Neural cell (in vitro differentiated cells): ENCODE measurements at regions not wholly inside any gene's neighbourhood (a gene's known extent, or its start where the extent isn't known, plus 50 kb on each side); places are given as distances from the start of the nearest gene placed in this dataset.

ENCODE experiments used
- H2AFZ ChIP-seq: fragments of 200-600, 300-800 bp; sonication (generic), shearing (Covaris generic); 2 replicates; pipeline ENCODE4 v1.6.0; 2014; ENCODE audit warnings: low read depth, mild to moderate bottlenecking, antibody characterized with exemption, low read length, moderate library complexity
- H3F3A ChIP-seq: fragments of 200-600 bp; shearing (Covaris generic); 2 replicates; pipeline ENCODE4 v1.6.1; 2016; ENCODE audit warnings: mild to moderate bottlenecking, moderate library complexity, mixed read lengths, antibody characterized with exemption, low read length; ENCODE audit not compliant: insufficient read depth, poor library complexity, severe bottlenecking
- H3K27ac ChIP-seq: fragments of 200-600, 300-800 bp; sonication (generic), shearing (Covaris generic); 2 replicates; pipeline ENCODE4 v1.5.1; 2014; ENCODE audit warnings: mild to moderate bottlenecking, low read length, moderate library complexity
- H3K27me3 ChIP-seq: fragments of 300-800, 200-600 bp; sonication (generic), shearing (Covaris generic); 2 replicates; pipeline ENCODE4 v1.6.0; 2014; ENCODE audit warnings: mild to moderate bottlenecking, low read depth, low read length, moderate library complexity; ENCODE audit not compliant: insufficient read depth
- H3K36me3 ChIP-seq: fragments of 300-800, 200-600 bp; sonication (generic), shearing (Covaris generic); 2 replicates; pipeline ENCODE4 v1.5.1; 2014; ENCODE audit warnings: mild to moderate bottlenecking, antibody characterized with exemption, low read length, moderate library complexity; ENCODE audit not compliant: insufficient read depth
- H3K4me2 ChIP-seq: fragments of 300-800, 200-600 bp; sonication (generic), shearing (Covaris generic); 2 replicates; pipeline ENCODE4 v1.6.0; 2014; ENCODE audit warnings: mild to moderate bottlenecking, low read length
- H3K4me3 ChIP-seq: fragments of 300-800, 200-600 bp; sonication (generic), shearing (Covaris generic); 2 replicates; pipeline ENCODE4 v1.5.1; 2014; ENCODE audit warnings: mild to moderate bottlenecking, low read length, moderate library complexity
- H3K79me2 ChIP-seq: fragments of 200-600 bp; shearing (Covaris generic); replicated peaks from 2 replicates; pipeline ENCODE4 v1.6.0; 2014; ENCODE audit warnings: mild to moderate bottlenecking, low read length, moderate library complexity; ENCODE audit not compliant: insufficient read depth
- H3K9ac ChIP-seq: fragments of 300-800, 200-600 bp; sonication (generic), shearing (Covaris generic); 2 replicates; pipeline ENCODE4 v1.6.1; 2016; ENCODE audit warnings: mild to moderate bottlenecking, low read length, mixed read lengths
- H3K9me2 ChIP-seq: fragments of 200-600 bp; shearing (Covaris generic); 2 replicates; pipeline ENCODE4 v1.6.1; 2016; ENCODE audit warnings: mild to moderate bottlenecking, low read length, mixed read lengths; ENCODE audit not compliant: insufficient read depth
- H3K9me3 ChIP-seq: fragments of 200-600, 300-800 bp; sonication (generic), shearing (Covaris generic); 2 replicates; pipeline ENCODE4 v1.6.1; 2016; ENCODE audit warnings: mild to moderate bottlenecking, mixed run types, low read length, moderate library complexity, mixed read lengths
- H4K20me1 ChIP-seq: fragments of 200-600 bp; shearing (Covaris generic); 2 replicates; pipeline ENCODE4 v1.6.1; 2016; ENCODE audit warnings: mild to moderate bottlenecking, mixed run types; ENCODE audit not compliant: insufficient read depth
- EP300 ChIP-seq: fragments of 450-650 bp; conservative IDR thresholded peaks from 2 replicates; pipeline ENCODE4 v1.6.1; 2014; ENCODE audit warnings: antibody characterized with exemption, mild to moderate bottlenecking, moderate library complexity; ENCODE audit not compliant: poor library complexity, severe bottlenecking
- EZH2 ChIP-seq: fragments of 200-600, 300-800 bp; shearing (Covaris generic), sonication (generic); IDR thresholded peaks from 2 replicates; pipeline ENCODE4 v1.6.1; 2014; ENCODE audit warnings: antibody characterized with exemption, low read length, borderline replicate concordance, mild to moderate bottlenecking; ENCODE audit not compliant: insufficient read depth, poor library complexity, severe bottlenecking
- MXI1 ChIP-seq: fragments of 450-650 bp; conservative IDR thresholded peaks from 2 replicates; pipeline ENCODE4 v1.6.1; 2014; ENCODE audit warnings: antibody characterized with exemption, mild to moderate bottlenecking; ENCODE audit not compliant: poor library complexity, severe bottlenecking
- POLR2AphosphoS5 ChIP-seq: IDR thresholded peaks from 2 replicates; pipeline ENCODE4 v1.6.1; 2012
- RAD21 ChIP-seq: fragments of 450-650 bp; conservative IDR thresholded peaks from 2 replicates; pipeline ENCODE4 v1.6.1; 2014; ENCODE audit warnings: antibody characterized with exemption, mild to moderate bottlenecking, moderate library complexity
- SMC3 ChIP-seq: fragments of 450-650 bp; conservative IDR thresholded peaks from 2 replicates; pipeline ENCODE4 v1.6.1; 2014; ENCODE audit warnings: antibody characterized with exemption, mild to moderate bottlenecking, moderate library complexity; ENCODE audit not compliant: poor library complexity
- TAF1 ChIP-seq: IDR thresholded peaks from 2 replicates; pipeline ENCODE4 v1.6.1; 2012; ENCODE audit warnings: low read depth
- TF ChIP-seq, protein P1 (sequence below): IDR thresholded peaks from 2 replicates; pipeline ENCODE4 v1.6.1; 2012; ENCODE audit warnings: borderline replicate concordance
- TF ChIP-seq, protein P2 (sequence below): fragments of 450-650 bp; IDR thresholded peaks from 2 replicates; pipeline ENCODE4 v1.5.1; 2014; ENCODE audit warnings: antibody characterized with exemption, mild to moderate bottlenecking, moderate library complexity; ENCODE audit not compliant: poor library complexity, severe bottlenecking

DNA sequence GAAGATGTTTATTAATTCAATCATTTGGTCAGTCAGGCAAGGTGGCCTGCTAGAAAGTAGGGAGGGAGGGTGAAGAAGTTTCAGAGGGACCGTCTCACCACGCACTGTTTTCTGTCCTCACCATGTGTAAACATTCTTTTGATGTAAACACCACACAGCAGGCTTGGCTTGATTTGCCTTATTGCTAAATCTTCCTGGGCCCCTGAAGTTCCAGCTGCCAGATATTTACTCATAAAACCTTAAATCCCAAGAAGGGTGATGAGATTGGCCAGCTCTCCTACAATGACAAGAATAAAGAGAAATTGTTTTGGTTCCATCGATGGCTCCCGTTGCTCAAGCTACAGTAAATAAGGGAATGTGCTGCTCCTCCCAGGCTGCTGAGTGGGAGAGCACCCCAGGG is 198.2 kb upstream of the TMTC4 start:
- no peaks in the 10 kb centered on the region for H3K79me2 ChIP-seq
- H3K4me3 ChIP-seq: no peak overlapping the region
- H2AFZ ChIP-seq: no peak overlapping the region
- H3K9me3 ChIP-seq: peaks cover 6% of the 10 kb centered on the region
- H3K4me2 ChIP-seq: no peak overlapping the region
- no peaks in the 10 kb centered on the region for H3K36me3 ChIP-seq
- H4K20me1 ChIP-seq: no peaks in the 10 kb centered on the region
- no peak overlapping the region for H3K27ac ChIP-seq
- no peak overlapping the region for H3K9ac ChIP-seq
- H3F3A ChIP-seq: no peaks in the 10 kb centered on the region
- no peaks in the 10 kb centered on the region for H3K9me2 ChIP-seq
- TF ChIP-seq, protein P1, sequence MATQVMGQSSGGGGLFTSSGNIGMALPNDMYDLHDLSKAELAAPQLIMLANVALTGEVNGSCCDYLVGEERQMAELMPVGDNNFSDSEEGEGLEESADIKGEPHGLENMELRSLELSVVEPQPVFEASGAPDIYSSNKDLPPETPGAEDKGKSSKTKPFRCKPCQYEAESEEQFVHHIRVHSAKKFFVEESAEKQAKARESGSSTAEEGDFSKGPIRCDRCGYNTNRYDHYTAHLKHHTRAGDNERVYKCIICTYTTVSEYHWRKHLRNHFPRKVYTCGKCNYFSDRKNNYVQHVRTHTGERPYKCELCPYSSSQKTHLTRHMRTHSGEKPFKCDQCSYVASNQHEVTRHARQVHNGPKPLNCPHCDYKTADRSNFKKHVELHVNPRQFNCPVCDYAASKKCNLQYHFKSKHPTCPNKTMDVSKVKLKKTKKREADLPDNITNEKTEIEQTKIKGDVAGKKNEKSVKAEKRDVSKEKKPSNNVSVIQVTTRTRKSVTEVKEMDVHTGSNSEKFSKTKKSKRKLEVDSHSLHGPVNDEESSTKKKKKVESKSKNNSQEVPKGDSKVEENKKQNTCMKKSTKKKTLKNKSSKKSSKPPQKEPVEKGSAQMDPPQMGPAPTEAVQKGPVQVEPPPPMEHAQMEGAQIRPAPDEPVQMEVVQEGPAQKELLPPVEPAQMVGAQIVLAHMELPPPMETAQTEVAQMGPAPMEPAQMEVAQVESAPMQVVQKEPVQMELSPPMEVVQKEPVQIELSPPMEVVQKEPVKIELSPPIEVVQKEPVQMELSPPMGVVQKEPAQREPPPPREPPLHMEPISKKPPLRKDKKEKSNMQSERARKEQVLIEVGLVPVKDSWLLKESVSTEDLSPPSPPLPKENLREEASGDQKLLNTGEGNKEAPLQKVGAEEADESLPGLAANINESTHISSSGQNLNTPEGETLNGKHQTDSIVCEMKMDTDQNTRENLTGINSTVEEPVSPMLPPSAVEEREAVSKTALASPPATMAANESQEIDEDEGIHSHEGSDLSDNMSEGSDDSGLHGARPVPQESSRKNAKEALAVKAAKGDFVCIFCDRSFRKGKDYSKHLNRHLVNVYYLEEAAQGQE: no peak
- no peak for TF ChIP-seq RAD21
- no peak for TF ChIP-seq SMC3
- TF ChIP-seq POLR2AphosphoS5: no peak
- no peak for TF ChIP-seq EP300
- TF ChIP-seq MXI1: no peak
- TF ChIP-seq TAF1: no peak
- TF ChIP-seq, protein P2, sequence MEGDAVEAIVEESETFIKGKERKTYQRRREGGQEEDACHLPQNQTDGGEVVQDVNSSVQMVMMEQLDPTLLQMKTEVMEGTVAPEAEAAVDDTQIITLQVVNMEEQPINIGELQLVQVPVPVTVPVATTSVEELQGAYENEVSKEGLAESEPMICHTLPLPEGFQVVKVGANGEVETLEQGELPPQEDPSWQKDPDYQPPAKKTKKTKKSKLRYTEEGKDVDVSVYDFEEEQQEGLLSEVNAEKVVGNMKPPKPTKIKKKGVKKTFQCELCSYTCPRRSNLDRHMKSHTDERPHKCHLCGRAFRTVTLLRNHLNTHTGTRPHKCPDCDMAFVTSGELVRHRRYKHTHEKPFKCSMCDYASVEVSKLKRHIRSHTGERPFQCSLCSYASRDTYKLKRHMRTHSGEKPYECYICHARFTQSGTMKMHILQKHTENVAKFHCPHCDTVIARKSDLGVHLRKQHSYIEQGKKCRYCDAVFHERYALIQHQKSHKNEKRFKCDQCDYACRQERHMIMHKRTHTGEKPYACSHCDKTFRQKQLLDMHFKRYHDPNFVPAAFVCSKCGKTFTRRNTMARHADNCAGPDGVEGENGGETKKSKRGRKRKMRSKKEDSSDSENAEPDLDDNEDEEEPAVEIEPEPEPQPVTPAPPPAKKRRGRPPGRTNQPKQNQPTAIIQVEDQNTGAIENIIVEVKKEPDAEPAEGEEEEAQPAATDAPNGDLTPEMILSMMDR: no peak
- TF ChIP-seq EZH2: no peak
- no peaks in the 10 kb centered on the region for H3K27me3 ChIP-seq

- Histone ChIP-seq H3K4me3 (no peak overlapping the region), H3K9me2 (no peaks in the 10 kb centered on the region), H3K27me3 (no peaks in the 10 kb centered on the region), H2AFZ (no peak overlapping the region), H3K9me3 (peaks cover under 1% of the 10 kb centered on the region), H3K27ac (no peak overlapping the region), H3K36me3 (no peaks in the 10 kb centered on the region), H3K9ac (no peak overlapping the region), H4K20me1 (no peaks in the 10 kb centered on the region), H3K79me2 (no peaks in the 10 kb centered on the region), H3F3A (no peaks in the 10 kb centered on the region), H3K4me2 (no peak overlapping the region)
- peak; percentile 65 for TF ChIP-seq POLR2AphosphoS5
- TF ChIP-seq SMC3: no peak
These were observed 196.3 kb upstream of the TMTC4 start for GRCh38 chr13:100870898-100871297.

DNA sequence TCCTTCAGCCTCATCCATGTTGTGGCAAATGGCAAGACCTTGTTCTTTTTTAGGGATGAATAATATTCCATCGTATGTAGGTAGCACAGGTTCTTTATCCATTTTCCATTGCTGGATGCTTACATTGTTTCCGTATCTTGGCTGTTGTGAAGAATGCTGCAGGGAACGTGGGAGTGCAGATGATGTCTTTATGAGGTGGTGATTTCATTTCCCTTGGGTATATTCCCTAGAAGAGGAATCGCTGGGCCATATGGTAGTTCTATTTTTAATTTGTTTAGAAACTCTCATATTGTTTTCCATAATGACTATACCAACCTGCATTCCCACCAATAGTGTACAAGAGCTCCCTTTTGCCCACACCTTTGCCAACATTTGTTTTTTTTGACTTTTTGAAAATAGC is 186.3 kb upstream of the TMTC4 start:
- no peak overlapping the region for H3K4me2 ChIP-seq
- no peaks in the 10 kb centered on the region for H3K9me3 ChIP-seq
- no peak overlapping the region for H3K9ac ChIP-seq
- H3K79me2 ChIP-seq: no peaks in the 10 kb centered on the region
- H3K36me3 ChIP-seq: no peaks in the 10 kb centered on the region
- H3K27me3 ChIP-seq: no peaks in the 10 kb centered on the region
- TF ChIP-seq, protein P1: no peak
- no peaks in the 10 kb centered on the region for H4K20me1 ChIP-seq
- no peak overlapping the region for H3K27ac ChIP-seq
- H3K9me2 ChIP-seq: no peaks in the 10 kb centered on the region
- H2AFZ ChIP-seq: no peak overlapping the region
- H3F3A ChIP-seq: no peaks in the 10 kb centered on the region
- H3K4me3 ChIP-seq: no peak overlapping the region
